CD14-positive monocyte (primary cell): ENCODE measurements at regions not wholly inside any gene's neighbourhood (a gene's known extent, or its start where the extent isn't known, plus 50 kb on each side); places are given as distances from the start of the nearest gene placed in this dataset.

Experiments
- DNase-seq, 3 donors: peaks; one replicate each; pipeline ENCODE4 v3.0.0-alpha.2; 2011 to 2022
- H2AFZ ChIP-seq: 2 replicates; pipeline ENCODE4 v1.6.0; 2012; ENCODE audit warnings: mild to moderate bottlenecking, low read depth, low read length, inconsistent platforms; ENCODE audit not compliant: insufficient read depth, poor library complexity, severe bottlenecking
- H3K27ac ChIP-seq, 2 donors: 1 replicate in 1 of 2; 2 replicates in 1 of 2; pipeline ENCODE4 v1.5.1; 2012 to 2013; ENCODE audit warnings: low read length in 2 of 2, control low read depth in 1 of 2, inconsistent platforms in 1 of 2, low read depth in 1 of 2, mild to moderate bottlenecking in 1 of 2
- H3K27me3 ChIP-seq, 2 donors: one replicate each; pipeline versions ENCODE4 v1.6.0 to v1.6.1; 2011 to 2013; ENCODE audit warnings: low read length in 2 of 2; ENCODE audit not compliant: control insufficient read depth in 2 of 2, insufficient read depth in 2 of 2
- H3K36me3 ChIP-seq, 2 donors: replicated peaks in 1 of 2; 1 replicate in 1 of 2; 2 replicates in 1 of 2; pipeline versions ENCODE4 v1.5.1 to v1.6.1; 2012 to 2013; ENCODE audit warnings: low read length in 2 of 2, control low read depth in 1 of 2, inconsistent platforms in 1 of 2, mild to moderate bottlenecking in 1 of 2; ENCODE audit not compliant: insufficient read depth in 2 of 2, control insufficient read depth in 1 of 2
- H3K4me1 ChIP-seq, 2 donors: 1 replicate in 1 of 2; 2 replicates in 1 of 2; pipeline versions ENCODE4 v1.5.1 to v1.6.1; 2012 to 2013; ENCODE audit warnings: low read length in 2 of 2, control low read depth in 1 of 2, inconsistent platforms in 1 of 2, mild to moderate bottlenecking in 1 of 2, moderate library complexity in 1 of 2; ENCODE audit not compliant: insufficient read depth in 2 of 2, control insufficient read depth in 1 of 2
- H3K4me2 ChIP-seq: replicated peaks from 2 replicates; pipeline ENCODE3; 2012; ENCODE audit warnings: low read length, moderate library complexity, mild to moderate bottlenecking; ENCODE audit not compliant: poor library complexity, severe bottlenecking; ENCODE audit errors: extremely low read depth
- H3K4me3 ChIP-seq, 3 experiments: fragments of 200-600 bp in 1 of 3; sonication (generic) in 1 of 3; replicated peaks in 1 of 3; 1 replicate in 2 of 3; 2 replicates in 1 of 3; pipeline ENCODE4 v1.5.1; 2011 to 2013; ENCODE audit warnings: low read length in 3 of 3, mild to moderate bottlenecking in 3 of 3, control low read depth in 2 of 3, low read depth in 2 of 3, inconsistent platforms in 1 of 3, moderate library complexity in 1 of 3
- H3K79me2 ChIP-seq: 2 replicates; pipeline ENCODE4 v1.6.0; 2012; ENCODE audit warnings: mild to moderate bottlenecking, control low read depth, inconsistent platforms, low read length, moderate library complexity; ENCODE audit not compliant: insufficient read depth
- H3K9ac ChIP-seq: 2 replicates; pipeline ENCODE4 v1.6.0; 2017; ENCODE audit warnings: low read length, mild to moderate bottlenecking; ENCODE audit not compliant: insufficient read depth, poor library complexity, severe bottlenecking
- H3K9me3 ChIP-seq, 2 donors: replicated peaks in 1 of 2; 1 replicate in 1 of 2; 2 replicates in 1 of 2; pipeline versions ENCODE4 v1.5.1 to v1.6.1; 2012 to 2013; ENCODE audit warnings: low read length in 2 of 2, control low read depth in 1 of 2; ENCODE audit not compliant: control insufficient read depth in 1 of 2, insufficient read depth in 1 of 2
- H4K20me1 ChIP-seq: 2 replicates; pipeline ENCODE4 v1.6.0; 2012; ENCODE audit warnings: mild to moderate bottlenecking, low read length, control low read depth, moderate library complexity; ENCODE audit not compliant: insufficient read depth
- H3K27ac Mint-ChIP-seq, 7 donors: one replicate each; pipeline ENCODE4 v1.8.0; 2020; ENCODE audit warnings: mild to moderate bottlenecking in 7 of 7, mixed read lengths in 7 of 7, moderate library complexity in 6 of 7, inconsistent platforms in 2 of 7
- H3K27me3 Mint-ChIP-seq, 3 donors: one replicate each; pipeline ENCODE4 v1.8.0; 2021 to 2022; ENCODE audit warnings: low read depth in 3 of 3, mild to moderate bottlenecking in 3 of 3, mixed read lengths in 3 of 3, moderate library complexity in 3 of 3, inconsistent platforms in 1 of 3
- H3K36me3 Mint-ChIP-seq, 2 donors: one replicate each; pipeline ENCODE4 v1.8.0; 2020; ENCODE audit warnings: mixed read lengths in 2 of 2, inconsistent platforms in 1 of 2, mild to moderate bottlenecking in 1 of 2
- H3K4me1 Mint-ChIP-seq: one replicate; pipeline ENCODE4 v1.8.0; 2020; ENCODE audit warnings: mild to moderate bottlenecking, mixed read lengths
- H3K4me3 Mint-ChIP-seq, 2 donors: one replicate each; pipeline ENCODE4 v1.8.0; 2020; ENCODE audit warnings: mild to moderate bottlenecking in 2 of 2, mixed read lengths in 2 of 2, moderate library complexity in 1 of 2
- H3K9me3 Mint-ChIP-seq, 7 donors: one replicate each; pipeline ENCODE4 v1.8.0; 2020 to 2022; ENCODE audit warnings: mixed read lengths in 7 of 7, mild to moderate bottlenecking in 6 of 7, moderate library complexity in 6 of 7, inconsistent platforms in 2 of 7
- CTCF ChIP-seq: fragments of 200-600 bp; IDR thresholded peaks from one replicate; pipeline ENCODE4 v1.8.0; 2022; ENCODE audit warnings: antibody characterized with exemption, mild to moderate bottlenecking
- whole genome bisulfite sequencing: methylation state at CpG from one replicate; pipeline ENCODE4 v1.1.5; 2013; ENCODE audit warnings: missing lambda C conversion rate; ENCODE audit not compliant: insufficient coverage; 5-methylcytosine and 5-hydroxymethylcytosine counted together
- intact Hi-C, 2 donors: fragments of 100-400 bp; cut with micrococcal nuclease; formaldehyde crosslinking; loops; one replicate each; pipeline versions ENCODE4 v1.15.0 to v1.15.1; 2023

DNA sequence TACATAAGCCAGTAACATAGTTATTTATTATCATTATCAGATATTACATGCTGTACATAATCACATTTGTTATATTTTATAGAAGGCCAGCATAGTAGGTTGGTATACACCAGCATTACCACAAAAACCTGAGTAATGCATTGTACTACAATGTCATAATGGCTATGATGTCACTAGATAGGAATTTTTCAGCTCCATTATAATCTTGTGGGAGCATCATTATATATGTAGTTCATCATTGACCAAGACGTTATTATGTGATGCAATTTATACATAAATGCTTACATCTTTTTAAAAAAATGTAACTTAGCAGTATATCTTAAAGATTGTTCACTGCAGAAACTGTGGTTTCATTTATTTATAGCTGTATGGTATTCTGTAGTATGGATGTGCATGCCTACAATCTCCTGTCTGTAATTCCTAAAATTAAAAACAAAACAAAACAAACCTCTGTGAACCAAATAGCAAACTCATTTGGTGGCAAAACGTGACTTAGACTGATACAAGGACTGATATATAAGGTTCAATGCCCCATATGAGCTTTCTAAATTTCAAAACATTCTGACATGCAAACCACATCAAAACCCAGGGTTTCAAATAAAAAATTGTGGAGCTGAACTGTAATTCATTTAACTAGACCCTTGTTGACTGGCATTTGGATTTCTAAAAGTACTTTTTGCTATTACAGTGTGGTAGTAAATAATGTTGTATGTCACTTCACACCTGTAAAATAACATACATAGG lies 250.9 kb downstream of the DLEU7 start:
- WGBS = no CpG with 5 or more reads among the region's 2 CpGs
- H3K36me3 Mint-ChIP-seq = peaks cover 0 to 1% of the 10 kb centered on the region in 2 donors
- no peak overlapping the region for H3K4me2 ChIP-seq
- no peak overlapping the region for H3K4me3 ChIP-seq
- DNase-seq = no peak
- peaks cover 0 to 2% (median 0%) of the 10 kb centered on the region in 7 donors for H3K9me3 Mint-ChIP-seq
- peaks cover 5 to 6% of the 10 kb centered on the region in 2 donors for H3K4me1 ChIP-seq
- intact Hi-C loops = no loop called here
- no peak for TF ChIP-seq CTCF
- H3K36me3 ChIP-seq = no peaks in the 10 kb centered on the region
- peaks cover 11% of the 10 kb centered on the region for H3K4me1 Mint-ChIP-seq
- H4K20me1 ChIP-seq = no peaks in the 10 kb centered on the region
- no peak overlapping the region for H3K27ac Mint-ChIP-seq
- H3K79me2 ChIP-seq = no peaks in the 10 kb centered on the region
- H3K9ac ChIP-seq = no peak overlapping the region
- H3K4me3 Mint-ChIP-seq = no peak overlapping the region
- no peaks in the 10 kb centered on the region for H3K9me3 ChIP-seq
- H3K27ac ChIP-seq = no peak overlapping the region
- no peak overlapping the region for H2AFZ ChIP-seq
- peaks cover 0 to 2% (median 0%) of the 10 kb centered on the region in 3 donors for H3K27me3 Mint-ChIP-seq
- H3K27me3 ChIP-seq = no peaks in the 10 kb centered on the region

- Mint-ChIP-seq H3K4me3 (no peak overlapping the region), H3K27ac (no peak overlapping the region), H3K4me1 (peaks cover 6% of the 10 kb centered on the region), H3K9me3 (peaks cover 0 to 2% (median 0%) of the 10 kb centered on the region in 7 donors), H3K27me3 (peaks cover 0 to 3% (median 2%) of the 10 kb centered on the region in 3 donors), H3K36me3 (no peaks in the 10 kb centered on the region)
- H2AFZ ChIP-seq = no peak overlapping the region
- H3K9ac ChIP-seq = no peak overlapping the region
- intact Hi-C loops = no loop called here
- H3K27ac ChIP-seq = no peak overlapping the region
- no peak overlapping the region for H3K4me2 ChIP-seq
- no peak overlapping the region for H3K4me3 ChIP-seq
- H3K27me3 ChIP-seq = no peaks in the 10 kb centered on the region
- no peaks in the 10 kb centered on the region for H3K79me2 ChIP-seq
- no peak for TF ChIP-seq CTCF
- H4K20me1 ChIP-seq = no peaks in the 10 kb centered on the region
- no peaks in the 10 kb centered on the region for H3K9me3 ChIP-seq
- no peaks in the 10 kb centered on the region for H3K4me1 ChIP-seq
- no peak for DNase-seq
- H3K36me3 ChIP-seq = no peaks in the 10 kb centered on the region
- no CpG with 5 or more reads among the region's 1 CpG for WGBS
Observed at GRCh38 chr13:50593207-50593606, 250.3 kb downstream of the DLEU7 start.
